Prostate gland (tissue), 2 donors: ENCODE measurements at regions not wholly inside any gene's neighbourhood (a gene's known extent, or its start where the extent isn't known, plus 50 kb on each side); places are given as distances from the start of the nearest gene placed in this dataset.

ENCODE experiments used
- POLR2AphosphoS5 ChIP-seq: sonication (generic); formaldehyde crosslinking; IDR thresholded peaks from one replicate; pipeline ENCODE4 v1.6.1; 2017; ENCODE audit warnings: antibody characterized with exemption
- TF ChIP-seq, protein P1 (sequence below), 4 experiments: fragments of 200-600 bp in 2 of 4; fragments of 450-650 bp in 2 of 4; sonication (generic) in 2 of 4; IDR thresholded peaks; 1 replicate in 3 of 4; 2 replicates in 1 of 4; pipeline ENCODE4 v1.5.1; 2016 to 2019; ENCODE audit warnings: antibody characterized with exemption in 4 of 4, mild to moderate bottlenecking in 2 of 4, moderate library complexity in 2 of 4

DNA sequence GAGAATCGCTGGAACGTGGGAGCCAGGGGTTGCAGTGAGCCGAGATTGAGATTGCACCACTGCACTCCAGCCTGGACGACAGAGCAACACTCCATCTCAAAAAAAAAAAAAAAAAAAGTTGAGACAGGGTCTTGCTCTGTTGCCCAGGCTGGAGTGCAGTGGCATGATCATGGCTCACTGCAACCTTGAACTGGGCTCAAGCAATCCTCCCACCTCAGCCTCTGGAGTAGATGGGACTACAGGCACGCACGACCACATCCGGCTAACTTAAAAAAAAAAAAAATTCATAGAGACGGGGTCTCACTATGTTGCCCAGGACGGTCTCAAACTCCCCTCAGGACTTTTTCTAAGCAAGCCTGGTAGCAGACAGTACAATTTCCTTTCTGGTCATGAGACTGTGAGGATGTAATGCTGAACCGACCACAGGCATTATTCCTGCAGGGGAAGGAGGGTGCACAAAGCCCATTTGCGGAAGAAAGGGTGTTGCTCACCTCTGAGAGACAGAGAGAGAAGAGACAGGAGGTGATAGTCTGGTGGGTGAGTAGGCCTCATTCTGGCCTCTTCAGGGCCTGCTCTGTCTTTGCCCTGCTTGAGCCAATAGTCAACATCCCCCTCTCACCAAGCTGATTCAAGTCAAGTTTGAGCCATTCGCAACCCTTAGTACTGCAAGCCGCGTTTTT is 205.3 kb downstream of the ZFP36L2 start:
- TF ChIP-seq, protein P1, sequence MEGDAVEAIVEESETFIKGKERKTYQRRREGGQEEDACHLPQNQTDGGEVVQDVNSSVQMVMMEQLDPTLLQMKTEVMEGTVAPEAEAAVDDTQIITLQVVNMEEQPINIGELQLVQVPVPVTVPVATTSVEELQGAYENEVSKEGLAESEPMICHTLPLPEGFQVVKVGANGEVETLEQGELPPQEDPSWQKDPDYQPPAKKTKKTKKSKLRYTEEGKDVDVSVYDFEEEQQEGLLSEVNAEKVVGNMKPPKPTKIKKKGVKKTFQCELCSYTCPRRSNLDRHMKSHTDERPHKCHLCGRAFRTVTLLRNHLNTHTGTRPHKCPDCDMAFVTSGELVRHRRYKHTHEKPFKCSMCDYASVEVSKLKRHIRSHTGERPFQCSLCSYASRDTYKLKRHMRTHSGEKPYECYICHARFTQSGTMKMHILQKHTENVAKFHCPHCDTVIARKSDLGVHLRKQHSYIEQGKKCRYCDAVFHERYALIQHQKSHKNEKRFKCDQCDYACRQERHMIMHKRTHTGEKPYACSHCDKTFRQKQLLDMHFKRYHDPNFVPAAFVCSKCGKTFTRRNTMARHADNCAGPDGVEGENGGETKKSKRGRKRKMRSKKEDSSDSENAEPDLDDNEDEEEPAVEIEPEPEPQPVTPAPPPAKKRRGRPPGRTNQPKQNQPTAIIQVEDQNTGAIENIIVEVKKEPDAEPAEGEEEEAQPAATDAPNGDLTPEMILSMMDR (IDR thresholded peaks at IDR 0.05), result no peak
- no peak for TF ChIP-seq POLR2AphosphoS5
